Peyer's patch (tissue), 4 donors: ENCODE measurements at regions not wholly inside any gene's neighbourhood (a gene's known extent, or its start where the extent isn't known, plus 50 kb on each side); places are given as distances from the start of the nearest gene placed in this dataset.

Source experiments
- DNase-seq, 3 donors: peaks; one replicate each; pipeline ENCODE4 v3.0.0-alpha.2; 2017 to 2019
- H3K27ac ChIP-seq, 4 donors: fragments of 200-600 bp; sonication (generic); one replicate each; pipeline ENCODE4 v1.5.1; 2016 to 2019
- H3K27me3 ChIP-seq, 2 donors: fragments of 200-600 bp; sonication (generic); one replicate each; pipeline ENCODE4 v1.5.1; 2019
- H3K36me3 ChIP-seq, 3 donors: fragments of 200-600 bp; sonication (generic); one replicate each; pipeline ENCODE4 v1.5.1; 2016 to 2019
- H3K4me1 ChIP-seq, 4 donors: fragments of 200-600 bp; sonication (generic); one replicate each; pipeline ENCODE4 v1.5.1; 2016 to 2019
- H3K4me3 ChIP-seq, 4 donors: fragments of 200-600 bp; sonication (generic); 1 replicate in 3 of 4; 2 replicates in 1 of 4; pipeline ENCODE4 v1.5.1; 2016 to 2019; ENCODE audit warnings: mild to moderate bottlenecking in 1 of 4
- H3K9me3 ChIP-seq, 4 donors: fragments of 200-600 bp; sonication (generic); one replicate each; pipeline ENCODE4 v1.5.1; 2016 to 2019; ENCODE audit warnings: mild to moderate bottlenecking in 1 of 4
- CTCF ChIP-seq, 6 experiments: fragments of 450-650 bp in 4 of 6; fragments of 200-600 bp in 2 of 6; sonication (generic) in 1 of 6; IDR thresholded peaks; one replicate each; pipeline ENCODE4 v1.5.1; 2017 to 2019; ENCODE audit warnings: antibody characterized with exemption in 6 of 6, mild to moderate bottlenecking in 3 of 6, moderate library complexity in 1 of 6
- POLR2A ChIP-seq, 2 donors: fragments of 450-650 bp; IDR thresholded peaks; one replicate each; pipeline ENCODE4 v1.5.1; 2017; ENCODE audit warnings: antibody characterized with exemption in 2 of 2, mild to moderate bottlenecking in 2 of 2, moderate library complexity in 2 of 2

- Histone ChIP-seq H3K27ac (no peak overlapping the region), H3K27me3 (no peaks in the 10 kb centered on the region), H3K9me3 (no peaks in the 10 kb centered on the region), H3K4me3 (no peak overlapping the region), H3K36me3 (no peaks in the 10 kb centered on the region), H3K4me1 (no peaks in the 10 kb centered on the region)
- DNase-seq = no peak
- TF ChIP-seq POLR2A (IDR thresholded peaks at IDR 0.05) (no peak), CTCF (IDR thresholded peaks at IDR 0.05) (no peak)
Observed at GRCh38 chr1:34520111-34520510, 234.7 kb upstream of the GJB5 start.

GRCh38 chr1:34524783-34525182 is 230.1 kb upstream of the GJB5 start:
- Histone ChIP-seq H3K4me3 (no peak overlapping the region), H3K27me3 (no peaks in the 10 kb centered on the region), H3K9me3 (no peaks in the 10 kb centered on the region), H3K4me1 (no peaks in the 10 kb centered on the region), H3K36me3 (no peaks in the 10 kb centered on the region), H3K27ac (no peak overlapping the region)
- no peak for TF ChIP-seq POLR2A (IDR thresholded peaks at IDR 0.05)
- no peak for TF ChIP-seq CTCF (IDR thresholded peaks at IDR 0.05)
- DNase-seq = no peak

GRCh38 chr1:34529935-34530859 is 224.7 kb upstream of the GJB5 start:
- no peaks in the 10 kb centered on the region for H3K27me3 ChIP-seq
- no peak overlapping the region for H3K4me3 ChIP-seq
- H3K4me1 ChIP-seq = no peaks in the 10 kb centered on the region
- no peaks in the 10 kb centered on the region for H3K9me3 ChIP-seq
- no peaks in the 10 kb centered on the region for H3K36me3 ChIP-seq
- TF ChIP-seq CTCF (IDR thresholded peaks at IDR 0.05) (no peak), POLR2A (IDR thresholded peaks at IDR 0.05) (no peak)
- H3K27ac ChIP-seq = no peak overlapping the region
- DNase-seq = no peak

GRCh38 chr1:34532113-34532512 is 222.7 kb upstream of the GJB5 start:
- Histone ChIP-seq H3K4me1 (no peaks in the 10 kb centered on the region), H3K27ac (no peak overlapping the region), H3K36me3 (no peaks in the 10 kb centered on the region), H3K4me3 (no peak overlapping the region), H3K27me3 (no peaks in the 10 kb centered on the region), H3K9me3 (no peaks in the 10 kb centered on the region)
- DNase-seq = no peak
- TF ChIP-seq POLR2A (IDR thresholded peaks at IDR 0.05) (no peak), CTCF (IDR thresholded peaks at IDR 0.05) (no peak)

- no peaks in the 10 kb centered on the region for H3K9me3 ChIP-seq
- TF ChIP-seq CTCF (IDR thresholded peaks at IDR 0.05) = no peak
- H3K4me3 ChIP-seq = no peak overlapping the region
- no peaks in the 10 kb centered on the region for H3K36me3 ChIP-seq
- H3K4me1 ChIP-seq = no peaks in the 10 kb centered on the region
- DNase-seq = no peak
- no peak overlapping the region for H3K27ac ChIP-seq
- H3K27me3 ChIP-seq = no peaks in the 10 kb centered on the region
Observed at GRCh38 chr1:34538481-34538880, 216.4 kb upstream of the GJB5 start.
